ENCODE measurements at regions not wholly inside any gene's neighbourhood (a gene's known extent, or its start where the extent isn't known, plus 50 kb on each side); places are given as distances from the start of the nearest gene placed in this dataset.
"Not testable (repeated sequence)": the region's sequence is repeated elsewhere in the genome, so short reads cannot be mapped to it uniquely, and the experiment has no call there.

DNA sequence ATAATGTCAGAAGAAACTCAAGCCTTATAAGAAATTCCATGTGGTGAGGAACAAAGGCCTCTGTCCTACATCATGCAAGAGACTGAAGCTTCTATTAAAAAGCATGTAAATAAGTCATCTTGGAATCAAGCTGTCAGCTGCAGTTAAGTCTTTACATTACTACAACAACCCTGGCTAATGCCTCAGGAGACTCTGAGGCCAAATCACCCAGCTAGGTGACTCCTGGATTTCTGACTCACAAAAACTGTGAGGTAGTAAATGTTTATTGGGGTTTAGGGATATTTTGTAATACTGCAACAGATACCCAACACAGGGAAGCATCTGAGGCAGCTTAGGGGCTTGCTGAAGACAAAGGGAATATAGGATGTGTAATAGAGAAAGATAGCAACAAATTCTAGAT is 89.6 kb downstream of the C11orf87 start:
- no peak overlapping the region for H3K4me3 ChIP-seq (ENCODE audit: low read depth in 1 of 3, low read length in 3 of 3)
- no peaks in the 10 kb centered on the region for H3K27me3 ChIP-seq (ENCODE audit: control insufficient read depth in 3 of 3, insufficient read depth in 3 of 3, low read length in 3 of 3)
- H3K36me3 ChIP-seq (ENCODE audit: control insufficient read depth in 3 of 3, insufficient read depth in 2 of 3, low read depth in 1 of 3, low read length in 3 of 3): no peaks in the 10 kb centered on the region
- H3K4me1 ChIP-seq (ENCODE audit: control insufficient read depth in 3 of 3, insufficient read depth in 2 of 3, low read depth in 1 of 3, low read length in 2 of 3): no peaks in the 10 kb centered on the region
- no peak for FAIRE-seq
- DNase-seq: no peak
- peaks cover 0 to 1% of the 10 kb centered on the region in 2 donors for H3K9me3 ChIP-seq (ENCODE audit: control insufficient read depth in 2 of 2, insufficient read depth in 1 of 2, low read depth in 1 of 2, low read length in 1 of 2)
- H3K27ac ChIP-seq (ENCODE audit: low read depth in 1 of 3, low read length in 2 of 3): no peak overlapping the region

DNA sequence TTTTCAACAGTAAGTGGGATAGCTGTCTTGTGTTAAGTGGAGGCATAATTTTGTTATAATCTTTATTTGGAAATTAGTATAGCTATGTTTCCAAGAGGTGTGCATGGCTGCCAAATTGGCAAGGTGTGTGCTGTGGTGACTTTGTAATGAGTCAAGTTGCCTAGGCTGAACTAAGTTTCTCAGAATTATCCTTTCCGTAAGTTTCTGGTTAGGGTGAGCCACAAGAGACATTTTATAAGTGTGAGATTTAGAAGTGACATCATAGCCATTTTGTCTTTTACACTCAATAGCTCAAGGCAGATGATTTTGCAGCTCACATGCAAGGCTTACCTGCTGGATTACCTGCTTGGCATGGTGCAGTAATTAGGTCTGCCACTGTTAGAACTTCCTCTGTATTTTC is 90.3 kb downstream of the C11orf87 start:
- H3K27me3 ChIP-seq (ENCODE audit: control insufficient read depth in 3 of 3, insufficient read depth in 3 of 3, low read length in 3 of 3): no peaks in the 10 kb centered on the region
- FAIRE-seq (no peak), DNase-seq (no peak)
- no peak overlapping the region for H3K27ac ChIP-seq (ENCODE audit: low read depth in 1 of 3, low read length in 2 of 3)
- no peak overlapping the region for H3K4me3 ChIP-seq (ENCODE audit: low read depth in 1 of 3, low read length in 3 of 3)
- peaks cover 0 to 1% of the 10 kb centered on the region in 2 donors for H3K9me3 ChIP-seq (ENCODE audit: control insufficient read depth in 2 of 2, insufficient read depth in 1 of 2, low read depth in 1 of 2, low read length in 1 of 2)
- H3K4me1 ChIP-seq (ENCODE audit: control insufficient read depth in 3 of 3, insufficient read depth in 2 of 3, low read depth in 1 of 3, low read length in 2 of 3): no peaks in the 10 kb centered on the region
- no peaks in the 10 kb centered on the region for H3K36me3 ChIP-seq (ENCODE audit: control insufficient read depth in 3 of 3, insufficient read depth in 2 of 3, low read depth in 1 of 3, low read length in 3 of 3)
- WGBS, 3 donors: 83 to 91% (median 86%) methylated on average over 1 of the region's 1 CpG

DNA sequence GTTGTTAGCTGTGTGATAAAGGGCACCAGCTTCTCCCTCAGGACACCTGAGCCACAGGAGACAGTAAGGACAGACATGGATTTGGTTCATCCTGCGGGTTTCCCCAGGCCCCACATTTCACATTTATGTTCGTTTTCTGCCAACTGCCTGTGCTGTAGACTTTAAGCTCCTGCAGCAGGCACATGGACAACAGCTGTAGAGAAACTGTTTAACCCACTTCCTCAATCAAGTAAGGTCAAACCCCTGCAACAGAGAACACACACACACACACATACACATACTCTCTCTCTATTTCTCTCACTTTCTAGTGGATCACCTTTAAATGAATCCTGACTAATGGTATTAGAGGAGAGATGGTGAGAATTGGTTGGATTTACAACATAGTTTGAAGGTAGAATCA is 90.7 kb downstream of the C11orf87 start:
- FAIRE-seq (no peak), DNase-seq (no peak)
- H3K4me1 ChIP-seq (ENCODE audit: control insufficient read depth in 3 of 3, insufficient read depth in 2 of 3, low read depth in 1 of 3, low read length in 2 of 3): no peaks in the 10 kb centered on the region
- peaks cover 0 to 1% of the 10 kb centered on the region in 2 donors for H3K9me3 ChIP-seq (ENCODE audit: control insufficient read depth in 2 of 2, insufficient read depth in 1 of 2, low read depth in 1 of 2, low read length in 1 of 2)
- H3K36me3 ChIP-seq (ENCODE audit: control insufficient read depth in 3 of 3, insufficient read depth in 2 of 3, low read depth in 1 of 3, low read length in 3 of 3): no peaks in the 10 kb centered on the region
- H3K27ac ChIP-seq (ENCODE audit: low read depth in 1 of 3, low read length in 2 of 3): no peak overlapping the region
- H3K4me3 ChIP-seq (ENCODE audit: low read depth in 1 of 3, low read length in 3 of 3): no peak overlapping the region
- no peaks in the 10 kb centered on the region for H3K27me3 ChIP-seq (ENCODE audit: control insufficient read depth in 3 of 3, insufficient read depth in 3 of 3, low read length in 3 of 3)
- 45 to 59% (median 53%) methylated on average over 2 of the region's 2 CpGs for WGBS, 3 donors

DNA sequence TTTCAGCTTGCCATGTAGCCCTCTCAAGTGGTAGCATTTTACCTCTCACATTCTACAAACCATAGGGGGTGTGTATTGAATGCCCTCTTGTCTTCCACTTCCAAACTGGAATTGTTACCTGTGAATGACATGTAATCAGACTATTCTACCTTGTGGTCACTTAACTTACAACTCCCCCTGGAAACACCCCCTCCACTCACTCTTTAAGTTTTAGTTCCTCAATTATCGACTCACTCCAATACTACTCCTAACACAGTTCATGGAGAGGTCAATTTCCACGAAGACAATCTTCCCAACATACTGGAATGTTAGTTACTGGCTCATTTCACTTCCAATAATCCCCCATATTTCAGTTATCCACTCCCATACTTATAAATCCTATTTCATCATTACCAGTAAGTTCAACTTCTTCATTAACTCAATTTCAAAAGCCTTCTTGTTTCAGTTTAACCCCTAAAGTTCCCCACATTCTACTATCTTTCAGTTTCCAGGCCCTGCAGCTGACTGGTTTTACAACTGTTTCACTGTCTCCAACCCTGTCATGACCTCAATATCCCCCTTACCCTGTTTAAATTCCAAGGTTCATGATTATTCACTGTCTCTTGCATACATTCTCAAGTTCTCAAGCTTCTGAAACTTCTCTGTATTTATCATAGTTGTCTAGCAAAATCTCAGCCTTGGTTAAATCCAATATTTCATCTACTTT is 92.5 kb downstream of the C11orf87 start:
- DNase-seq (no peak), FAIRE-seq (no peak)
- H3K27me3 ChIP-seq (ENCODE audit: control insufficient read depth in 3 of 3, insufficient read depth in 3 of 3, low read length in 3 of 3): no peaks in the 10 kb centered on the region
- no peaks in the 10 kb centered on the region for H3K4me1 ChIP-seq (ENCODE audit: control insufficient read depth in 3 of 3, insufficient read depth in 2 of 3, low read depth in 1 of 3, low read length in 2 of 3)
- 25 to 43% (median 34%) methylated on average over 2 of the region's 2 CpGs for WGBS, 3 donors
- H3K4me3 ChIP-seq (ENCODE audit: low read depth in 1 of 3, low read length in 3 of 3): no peak overlapping the region
- H3K36me3 ChIP-seq (ENCODE audit: control insufficient read depth in 3 of 3, insufficient read depth in 2 of 3, low read depth in 1 of 3, low read length in 3 of 3): no peaks in the 10 kb centered on the region
- H3K9me3 ChIP-seq (ENCODE audit: control insufficient read depth in 2 of 2, insufficient read depth in 1 of 2, low read depth in 1 of 2, low read length in 1 of 2): peaks cover 0 to 1% of the 10 kb centered on the region in 2 donors
- no peak overlapping the region for H3K27ac ChIP-seq (ENCODE audit: low read depth in 1 of 3, low read length in 2 of 3)

DNA sequence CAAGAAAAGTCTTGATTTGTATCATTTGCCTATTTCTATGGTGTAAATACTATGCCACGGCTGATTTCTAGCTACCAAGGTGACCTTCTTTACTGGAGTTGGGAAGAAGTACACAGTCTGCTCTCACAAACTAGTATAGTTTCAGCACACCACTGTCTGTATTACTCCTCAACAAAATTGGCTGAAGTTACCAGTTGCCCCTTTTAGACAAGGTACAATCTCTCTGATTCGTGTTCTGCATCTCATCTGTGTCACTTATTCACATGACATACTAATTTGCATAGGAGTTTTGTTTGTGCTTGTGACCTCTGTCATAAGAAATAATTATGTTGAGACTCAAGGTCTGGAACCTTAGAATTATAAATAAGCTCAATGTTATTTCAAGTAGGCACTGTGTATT is 97.3 kb downstream of the C11orf87 start:
- Histone ChIP-seq H3K27me3 (ENCODE audit: control insufficient read depth in 3 of 3, insufficient read depth in 3 of 3, low read length in 3 of 3) (no peaks in the 10 kb centered on the region), H3K27ac (ENCODE audit: low read depth in 1 of 3, low read length in 2 of 3) (no peak overlapping the region), H3K9me3 (ENCODE audit: control insufficient read depth in 2 of 2, insufficient read depth in 1 of 2, low read depth in 1 of 2, low read length in 1 of 2) (no peaks in the 10 kb centered on the region), H3K4me1 (ENCODE audit: control insufficient read depth in 3 of 3, insufficient read depth in 2 of 3, low read depth in 1 of 3, low read length in 2 of 3) (no peaks in the 10 kb centered on the region), H3K4me3 (ENCODE audit: low read depth in 1 of 3, low read length in 3 of 3) (no peak overlapping the region), H3K36me3 (ENCODE audit: control insufficient read depth in 3 of 3, insufficient read depth in 2 of 3, low read depth in 1 of 3, low read length in 3 of 3) (no peaks in the 10 kb centered on the region)
- no peak for FAIRE-seq
- DNase-seq: no peak
- 55 to 68% (median 68%) methylated on average over 2 of the region's 2 CpGs for WGBS, 3 donors

DNA sequence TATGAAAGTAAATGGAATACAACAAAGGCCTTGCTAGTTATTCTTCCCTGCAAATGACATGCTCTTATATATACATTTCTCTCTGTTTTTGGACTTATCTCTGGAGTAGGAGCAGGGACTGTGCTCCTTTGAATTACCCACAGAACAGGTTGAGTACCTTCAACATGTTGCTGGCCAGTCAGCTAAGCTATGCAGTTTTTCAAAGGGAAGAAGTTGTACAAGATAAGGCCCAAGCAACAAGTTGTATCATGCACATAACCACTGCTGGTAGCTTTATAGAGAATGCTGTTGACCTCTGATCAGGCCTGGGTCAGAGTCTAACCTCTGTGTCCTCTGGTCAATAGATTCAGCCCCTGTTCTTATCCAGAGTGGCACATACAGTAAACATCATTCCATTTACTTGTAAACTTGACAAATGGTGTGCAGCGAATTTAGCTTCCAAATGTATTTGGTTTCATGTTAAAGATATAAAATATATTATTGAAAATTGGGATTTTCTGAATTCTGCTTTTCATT is 99.6 kb downstream of the C11orf87 start:
- no peaks in the 10 kb centered on the region for H3K27me3 ChIP-seq (ENCODE audit: control insufficient read depth in 3 of 3, insufficient read depth in 3 of 3, low read length in 3 of 3)
- no peak for DNase-seq
- H3K9me3 ChIP-seq (ENCODE audit: control insufficient read depth in 2 of 2, insufficient read depth in 1 of 2, low read depth in 1 of 2, low read length in 1 of 2): no peaks in the 10 kb centered on the region
- no peak overlapping the region for H3K27ac ChIP-seq (ENCODE audit: low read depth in 1 of 3, low read length in 2 of 3)
- H3K4me1 ChIP-seq (ENCODE audit: control insufficient read depth in 3 of 3, insufficient read depth in 2 of 3, low read depth in 1 of 3, low read length in 2 of 3): no peaks in the 10 kb centered on the region
- no peaks in the 10 kb centered on the region for H3K36me3 ChIP-seq (ENCODE audit: control insufficient read depth in 3 of 3, insufficient read depth in 2 of 3, low read depth in 1 of 3, low read length in 3 of 3)
- 33 to 54% (median 40%) methylated on average over 1 of the region's 1 CpG for WGBS, 3 donors
- H3K4me3 ChIP-seq (ENCODE audit: low read depth in 1 of 3, low read length in 3 of 3): no peak overlapping the region
- FAIRE-seq: no peak

DNA sequence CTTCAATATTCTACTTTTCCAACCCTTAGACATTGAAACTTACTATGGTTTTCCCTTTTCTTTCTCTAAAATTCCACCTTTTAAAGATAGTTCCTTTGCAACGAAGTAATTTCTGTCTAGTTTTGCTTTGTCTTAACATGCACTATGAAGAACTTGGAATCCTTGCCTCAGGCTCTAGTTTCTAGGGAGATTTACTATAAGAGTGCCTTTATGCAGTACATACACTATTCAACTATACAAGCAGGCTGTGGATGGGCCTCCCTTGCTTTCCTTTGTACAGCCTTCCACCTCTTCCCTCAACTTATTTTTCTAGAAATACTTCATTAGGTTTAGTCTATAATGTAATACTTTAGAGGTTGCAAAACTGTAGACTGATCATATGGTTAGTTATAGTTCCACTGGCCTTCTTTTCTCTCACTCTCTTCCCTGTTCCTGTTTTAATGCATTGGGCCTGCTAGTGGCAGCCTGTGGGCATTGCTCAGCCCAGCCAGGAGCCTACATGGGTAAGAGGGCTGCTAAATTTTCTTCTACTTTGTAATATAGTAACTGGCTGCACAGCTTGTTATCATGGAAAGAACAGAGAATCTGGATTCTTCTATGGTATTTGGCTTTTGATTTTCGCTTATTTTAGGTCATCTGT is 100.2 kb downstream of the C11orf87 start:
- DNase-seq (no peak), FAIRE-seq (no peak)
- 45 to 64% (median 50%) methylated on average over 2 of the region's 2 CpGs for WGBS, 3 donors
- no peak overlapping the region for H3K27ac ChIP-seq (ENCODE audit: low read depth in 1 of 3, low read length in 2 of 3)
- H3K9me3 ChIP-seq (ENCODE audit: control insufficient read depth in 2 of 2, insufficient read depth in 1 of 2, low read depth in 1 of 2, low read length in 1 of 2): no peaks in the 10 kb centered on the region
- no peaks in the 10 kb centered on the region for H3K36me3 ChIP-seq (ENCODE audit: control insufficient read depth in 3 of 3, insufficient read depth in 2 of 3, low read depth in 1 of 3, low read length in 3 of 3)
- no peaks in the 10 kb centered on the region for H3K27me3 ChIP-seq (ENCODE audit: control insufficient read depth in 3 of 3, insufficient read depth in 3 of 3, low read length in 3 of 3)
- H3K4me1 ChIP-seq (ENCODE audit: control insufficient read depth in 3 of 3, insufficient read depth in 2 of 3, low read depth in 1 of 3, low read length in 2 of 3): no peaks in the 10 kb centered on the region
- no peak overlapping the region for H3K4me3 ChIP-seq (ENCODE audit: low read depth in 1 of 3, low read length in 3 of 3)

DNA sequence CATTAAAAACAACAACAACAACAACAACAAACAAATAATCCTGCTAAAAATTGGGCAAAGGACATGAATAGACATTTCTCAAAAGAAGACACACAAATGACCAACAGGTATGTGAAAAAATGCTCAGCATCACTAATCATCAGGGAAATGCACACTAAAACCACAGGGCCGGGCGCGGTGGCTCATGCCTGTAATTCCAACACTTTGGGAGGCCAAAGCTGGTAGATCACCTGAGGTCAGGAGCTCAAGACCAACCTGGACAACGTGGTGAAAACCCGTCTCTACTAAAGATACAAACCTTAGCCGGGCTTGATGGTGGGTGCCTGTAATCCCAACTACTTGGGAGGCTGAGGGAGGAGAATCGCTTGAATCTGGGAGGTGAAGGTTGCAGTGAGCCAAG is 103.6 kb downstream of the C11orf87 start:
- not testable (repeated sequence) for DNase-seq; H3K4me1 ChIP-seq (ENCODE audit: control insufficient read depth in 3 of 3, insufficient read depth in 2 of 3, low read depth in 1 of 3, low read length in 2 of 3); H3K4me3 ChIP-seq (ENCODE audit: low read depth in 1 of 3, low read length in 3 of 3); H3K36me3 ChIP-seq (ENCODE audit: control insufficient read depth in 3 of 3, insufficient read depth in 2 of 3, low read depth in 1 of 3, low read length in 3 of 3); FAIRE-seq; H3K27ac ChIP-seq (ENCODE audit: low read depth in 1 of 3, low read length in 2 of 3); H3K27me3 ChIP-seq (ENCODE audit: control insufficient read depth in 3 of 3, insufficient read depth in 3 of 3, low read length in 3 of 3); H3K9me3 ChIP-seq (ENCODE audit: control insufficient read depth in 2 of 2, insufficient read depth in 1 of 2, low read depth in 1 of 2, low read length in 1 of 2)
- WGBS, 3 donors: 90 to 94% (median 93%) methylated on average over 7 of the region's 7 CpGs
